ENCODE measurements at regions not wholly inside any gene's neighbourhood (a gene's known extent, or its start where the extent isn't known, plus 50 kb on each side); places are given as distances from the start of the nearest gene placed in this dataset.

DNA sequence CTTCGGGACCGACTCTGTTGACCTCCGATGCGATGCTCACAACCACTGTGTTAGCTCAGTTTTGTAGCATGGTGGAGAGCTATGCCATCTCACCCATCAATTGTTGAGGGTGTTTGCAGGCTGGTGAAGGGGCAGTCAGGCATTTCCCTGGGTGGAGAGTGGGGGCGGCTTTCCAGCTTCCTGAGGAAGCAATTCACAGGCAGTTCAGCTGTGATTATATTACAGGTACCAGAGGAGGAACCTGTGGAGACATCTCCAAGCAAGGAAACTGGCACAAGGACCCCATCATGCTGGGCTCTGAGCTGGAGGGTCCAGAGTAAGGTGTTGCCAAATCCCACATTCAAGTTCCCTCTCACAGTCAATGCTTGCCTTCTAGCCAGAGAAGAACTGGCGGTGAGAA lies 166.0 kb upstream of the ZNF536 start:
- no peak overlapping the region for H3K4me3 Mint-ChIP-seq
- H3K9me3 Mint-ChIP-seq = no peaks in the 10 kb centered on the region
- ChIA-PET POLR2A (interaction anchor here (0.7 kb wide), 1 partner anchor 118 kb away, joined by 3 read pairs; no protein-coding TSS in a partner anchor), CTCF (no interaction called here)
- H3K27ac Mint-ChIP-seq = no peak overlapping the region
- TF ChIP-seq CTCF (IDR thresholded peaks at IDR 0.05) = no peak
- no peaks in the 10 kb centered on the region for H3K27me3 Mint-ChIP-seq
- DNase-seq (no peak), ATAC-seq (no peak)
- intact Hi-C loops (cut with micrococcal nuclease) = no loop called here
- H3K4me1 Mint-ChIP-seq (ENCODE audit: low read depth) = no peaks in the 10 kb centered on the region
- no peaks in the 10 kb centered on the region for H3K36me3 Mint-ChIP-seq (ENCODE audit: low read depth)

DNA sequence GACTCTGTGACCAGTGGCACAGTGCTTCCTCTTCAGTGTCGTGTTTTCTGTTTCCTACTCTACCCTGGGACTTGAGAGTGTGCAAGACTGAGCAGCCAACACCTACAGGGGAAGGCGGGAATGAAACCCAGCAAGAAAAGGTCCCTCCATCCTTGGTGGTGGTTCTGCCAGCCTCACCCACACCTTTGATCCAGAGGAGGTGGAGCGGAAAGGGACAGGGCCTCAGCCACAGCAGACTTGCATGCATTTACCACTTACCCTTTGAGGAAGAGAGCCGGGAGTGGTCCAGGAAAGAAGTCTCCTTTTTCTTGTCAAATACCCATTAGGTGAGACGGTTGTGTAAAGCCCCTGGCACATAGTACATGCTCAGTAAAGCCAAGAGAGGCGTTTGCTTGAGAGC lies 164.8 kb upstream of the ZNF536 start:
- CTCF ChIA-PET = no interaction called here
- no peak for DNase-seq
- Mint-ChIP-seq H3K27ac (no peak overlapping the region), H3K27me3 (no peaks in the 10 kb centered on the region), H3K36me3 (ENCODE audit: low read depth) (no peaks in the 10 kb centered on the region), H3K4me1 (ENCODE audit: low read depth) (no peaks in the 10 kb centered on the region), H3K4me3 (no peak overlapping the region), H3K9me3 (no peaks in the 10 kb centered on the region)
- POLR2A ChIA-PET = no interaction called here
- no peak for ATAC-seq
- no peak for TF ChIP-seq CTCF (IDR thresholded peaks at IDR 0.05)
- intact Hi-C loops (cut with micrococcal nuclease) = no loop called here

DNA sequence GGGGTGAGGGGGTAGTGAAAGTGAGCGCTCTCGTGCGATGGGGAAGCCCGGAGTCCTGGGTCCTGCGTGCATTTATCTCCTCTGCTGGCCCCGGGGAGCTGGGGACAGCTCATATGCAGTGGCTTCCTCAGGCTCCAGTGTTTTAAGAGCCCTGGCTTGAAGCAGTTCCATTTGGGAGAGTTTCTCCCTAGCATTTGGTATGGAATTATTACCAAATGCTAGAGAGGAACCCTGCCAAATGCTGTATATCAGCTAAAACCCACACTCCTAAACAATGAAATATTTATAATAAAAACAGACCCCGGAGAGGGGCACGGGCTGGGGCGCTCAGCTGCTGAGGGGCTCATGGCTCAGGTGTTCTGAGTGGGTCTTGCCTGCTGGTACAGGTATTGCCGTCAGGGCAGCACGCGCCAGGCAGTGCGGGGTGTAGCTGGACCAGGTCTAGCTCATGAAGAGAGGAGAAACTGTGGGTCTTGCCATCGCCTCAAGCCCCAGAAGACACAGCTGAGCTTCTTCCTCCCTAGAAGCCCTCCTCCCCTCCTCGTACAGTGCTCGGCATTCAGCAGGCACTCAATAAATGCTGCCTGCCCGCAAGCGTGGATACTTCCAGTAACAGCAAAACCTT lies 163.6 kb upstream of the ZNF536 start:
- CTCF ChIA-PET = no interaction called here

DNA sequence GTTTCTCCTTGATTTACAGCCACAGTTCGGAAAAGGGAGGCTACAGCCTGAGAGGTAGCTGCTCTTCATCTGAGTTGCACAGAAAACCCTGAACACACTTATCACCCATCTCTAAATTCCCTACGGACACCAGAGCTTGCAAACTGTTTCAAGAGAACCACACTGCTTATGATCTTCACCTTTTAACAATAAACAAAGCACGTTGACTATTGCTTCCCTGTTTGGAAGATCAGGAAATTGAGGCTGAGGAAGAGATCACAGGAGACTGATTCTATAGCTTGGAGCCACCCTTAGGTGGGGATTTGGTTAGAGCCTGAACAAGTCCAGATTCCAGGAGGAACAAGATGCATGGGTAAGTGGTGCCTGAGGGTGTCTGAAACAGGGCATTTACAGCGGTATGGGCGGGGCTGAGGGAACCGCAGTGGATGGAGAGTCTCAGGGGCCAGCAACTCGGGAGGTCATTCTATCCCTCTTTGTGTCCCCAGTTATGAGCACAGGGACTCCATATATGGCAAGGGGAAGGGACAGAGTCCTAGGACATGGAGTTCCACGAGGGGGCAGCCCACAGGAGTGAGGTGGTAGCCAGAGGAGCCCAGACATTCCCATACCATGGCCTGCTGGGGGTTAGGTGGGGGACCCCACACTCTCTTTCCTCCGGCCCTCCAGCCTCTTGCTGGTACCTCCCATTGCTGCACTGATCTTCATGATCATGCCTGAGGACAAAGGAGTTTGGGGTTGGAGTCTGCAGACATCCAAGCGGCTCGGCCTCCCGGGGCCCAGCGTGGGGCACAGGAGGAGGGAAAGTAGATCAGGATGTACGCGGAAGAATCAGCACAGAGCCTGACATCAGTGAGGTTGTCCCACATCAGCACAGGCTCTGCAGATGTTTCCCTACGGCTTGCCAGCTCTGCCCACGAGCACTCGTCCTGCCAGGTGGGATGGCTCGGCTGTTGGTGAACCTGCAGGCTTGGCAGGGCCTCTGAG lies 162.3 kb upstream of the ZNF536 start:
- Mint-ChIP-seq H3K9me3 (no peaks in the 10 kb centered on the region), H3K27ac (no peak overlapping the region), H3K36me3 (ENCODE audit: low read depth) (no peaks in the 10 kb centered on the region), H3K4me1 (ENCODE audit: low read depth) (peaks cover 6% of the 10 kb centered on the region), H3K27me3 (peaks cover 4% of the 10 kb centered on the region), H3K4me3 (no peak overlapping the region)
- no peak for TF ChIP-seq CTCF (IDR thresholded peaks at IDR 0.05)
- intact Hi-C loops (cut with micrococcal nuclease) = no loop called here
- ATAC-seq (no peak), DNase-seq (no peak)
- ChIA-PET CTCF (no interaction called here), POLR2A (no interaction called here)

More for the DNA sequence above, 163.6 kb upstream of the ZNF536 start:
- POLR2A ChIA-PET = no interaction called here
- no peak for TF ChIP-seq CTCF (IDR thresholded peaks at IDR 0.05)
- Mint-ChIP-seq H3K9me3 (no peaks in the 10 kb centered on the region), H3K4me1 (ENCODE audit: low read depth) (no peaks in the 10 kb centered on the region), H3K27me3 (no peaks in the 10 kb centered on the region), H3K36me3 (ENCODE audit: low read depth) (no peaks in the 10 kb centered on the region), H3K4me3 (no peak overlapping the region), H3K27ac (no peak overlapping the region)
- no peak for ATAC-seq
- no peak for DNase-seq
- intact Hi-C loops (cut with micrococcal nuclease) = no loop called here

- intact Hi-C loops (cut with micrococcal nuclease) = no loop called here
- ChIA-PET CTCF (no interaction called here), POLR2A (interaction anchor here (1.1 kb wide), 1 partner anchor 176 kb away, joined by 3 read pairs; no protein-coding TSS in a partner anchor)
- Mint-ChIP-seq H3K27ac (no peak overlapping the region), H3K27me3 (peaks cover 7% of the 10 kb centered on the region), H3K9me3 (no peaks in the 10 kb centered on the region), H3K36me3 (ENCODE audit: low read depth) (no peaks in the 10 kb centered on the region), H3K4me1 (ENCODE audit: low read depth) (peaks cover 8% of the 10 kb centered on the region), H3K4me3 (no peak overlapping the region)
- DNase-seq (no peak), ATAC-seq (no peak)
- no peak for TF ChIP-seq CTCF (IDR thresholded peaks at IDR 0.05)
These were observed 159.6 kb upstream of the ZNF536 start for GRCh38 chr19:30212574-30212973.
